Fibroblast of lung (primary cell): ENCODE measurements at regions not wholly inside any gene's neighbourhood (a gene's known extent, or its start where the extent isn't known, plus 50 kb on each side); places are given as distances from the start of the nearest gene placed in this dataset.
"Not testable (repeated sequence)": the region's sequence is repeated elsewhere in the genome, so short reads cannot be mapped to it uniquely, and the experiment has no call there.

Experiments used
- DNase-seq, 2 donors: peaks; one replicate each; pipeline versions ENCODE4 v3.0.0 to v3.0.0-alpha.2; 2010; ENCODE audit warnings: low read depth in 2 of 2
- H2AFZ ChIP-seq: 2 replicates; pipeline ENCODE4 v1.5.1; 2012; ENCODE audit warnings: low read length, control low read depth, inconsistent platforms
- H3K27ac ChIP-seq: 2 replicates; pipeline ENCODE4 v1.5.1; 2011; ENCODE audit warnings: low read length, control low read depth; ENCODE audit not compliant: insufficient read depth
- H3K27me3 ChIP-seq: 2 replicates; pipeline ENCODE4 v1.5.1; 2011; ENCODE audit warnings: mild to moderate bottlenecking, low read length; ENCODE audit not compliant: control insufficient read depth, insufficient read depth
- H3K36me3 ChIP-seq: 2 replicates; pipeline ENCODE4 v1.5.1; 2011; ENCODE audit warnings: low read length; ENCODE audit not compliant: control insufficient read depth, insufficient read depth
- H3K4me1 ChIP-seq: 2 replicates; pipeline ENCODE4 v1.5.1; 2011; ENCODE audit warnings: low read length; ENCODE audit not compliant: control insufficient read depth, insufficient read depth; ENCODE audit errors: extremely low read depth
- H3K4me2 ChIP-seq: 2 replicates; pipeline ENCODE4 v1.5.1; 2011; ENCODE audit warnings: low read length, control low read depth; ENCODE audit not compliant: insufficient read depth; ENCODE audit errors: extremely low read depth
- H3K4me3 ChIP-seq, 4 experiments: fragments of 200-600 bp in 1 of 4; sonication (generic) in 1 of 4; replicated peaks in 1 of 4; 2 replicates each; pipeline ENCODE4 v1.5.1; 2011 to 2016; ENCODE audit warnings: low read length in 4 of 4, low read depth in 3 of 4, mild to moderate bottlenecking in 3 of 4, control low read depth in 2 of 4, inconsistent platforms in 1 of 4, mixed read lengths in 1 of 4; ENCODE audit not compliant: insufficient read depth in 1 of 4; ENCODE audit errors: control extremely low read depth in 1 of 4
- H3K79me2 ChIP-seq: 2 replicates; pipeline ENCODE4 v1.5.1; 2012; ENCODE audit warnings: mild to moderate bottlenecking, low read length, inconsistent platforms; ENCODE audit not compliant: control insufficient read depth, insufficient read depth
- H3K9ac ChIP-seq: 2 replicates; pipeline ENCODE4 v1.5.1; 2011; ENCODE audit warnings: mild to moderate bottlenecking, low read length, control low read depth; ENCODE audit not compliant: insufficient read depth
- H3K9me3 ChIP-seq: 2 replicates; pipeline ENCODE4 v1.5.1; 2012; ENCODE audit warnings: low read depth, low read length; ENCODE audit not compliant: control insufficient read depth, insufficient read depth
- H4K20me1 ChIP-seq: 2 replicates; pipeline ENCODE4 v1.5.1; 2011; ENCODE audit warnings: low read length; ENCODE audit not compliant: control insufficient read depth, insufficient read depth; ENCODE audit errors: extremely low read depth
- CTCF ChIP-seq, 2 donors: IDR thresholded peaks in 1 of 2; conservative IDR thresholded peaks in 1 of 2; 1 replicate in 1 of 2; 2 replicates in 1 of 2; pipeline ENCODE4 v1.5.1; 2011 to 2012; ENCODE audit warnings: low read length in 2 of 2, control low read depth in 1 of 2, inconsistent platforms in 1 of 2, low read depth in 1 of 2, mild to moderate bottlenecking in 1 of 2
- EZH2 ChIP-seq: IDR thresholded peaks from 2 replicates; pipeline ENCODE4 v1.5.1; 2012; ENCODE audit warnings: low read length, control low read depth, mild to moderate bottlenecking; ENCODE audit errors: missing control alignments

- no peaks in the 10 kb centered on the region for H3K79me2 ChIP-seq
Observed at GRCh38 chr11:38598418-38598817, 2000.4 kb upstream of the RAG2 start.

GRCh38 chr11:38595359-38596016 is 1997.5 kb upstream of the RAG2 start:
- not testable (repeated sequence) for H3K9ac ChIP-seq, H3K27ac ChIP-seq, H2AFZ ChIP-seq, H3K9me3 ChIP-seq, H3K4me1 ChIP-seq, H4K20me1 ChIP-seq, H3K36me3 ChIP-seq, DNase-seq, H3K79me2 ChIP-seq, H3K4me3 ChIP-seq, H3K4me2 ChIP-seq, H3K27me3 ChIP-seq

More at GRCh38 chr11:38598418-38598817, 2000.4 kb upstream of the RAG2 start:
- Histone ChIP-seq H2AFZ (no peak overlapping the region), H3K27ac (no peak overlapping the region), H3K4me2 (no peak overlapping the region), H3K4me3 (no peak overlapping the region), H3K9me3 (no peaks in the 10 kb centered on the region), H4K20me1 (no peaks in the 10 kb centered on the region), H3K27me3 (no peaks in the 10 kb centered on the region), H3K9ac (no peak overlapping the region), H3K36me3 (no peaks in the 10 kb centered on the region), H3K4me1 (no peaks in the 10 kb centered on the region)
- TF ChIP-seq CTCF (conservative IDR thresholded peaks at IDR 0.05 in 1 of 2, IDR thresholded peaks at IDR 0.05 in 1 of 2; ENCODE audit: low read depth in 1 of 2, low read length in 2 of 2) (no peak), EZH2 (no peak)
- no peak for DNase-seq

- no peak overlapping the region for H3K9ac ChIP-seq
- no peaks in the 10 kb centered on the region for H3K9me3 ChIP-seq
- H3K36me3 ChIP-seq, result no peaks in the 10 kb centered on the region
- H3K4me1 ChIP-seq, result no peaks in the 10 kb centered on the region
- no peaks in the 10 kb centered on the region for H3K79me2 ChIP-seq
- H3K4me3 ChIP-seq, result no peak overlapping the region
- H3K4me2 ChIP-seq, result no peak overlapping the region
- TF ChIP-seq CTCF (conservative IDR thresholded peaks at IDR 0.05 in 1 of 2, IDR thresholded peaks at IDR 0.05 in 1 of 2; ENCODE audit: low read depth in 1 of 2, low read length in 2 of 2), result no peak
- TF ChIP-seq EZH2, result no peak
- no peak overlapping the region for H3K27ac ChIP-seq
- no peak overlapping the region for H2AFZ ChIP-seq
- no peaks in the 10 kb centered on the region for H4K20me1 ChIP-seq
- no peaks in the 10 kb centered on the region for H3K27me3 ChIP-seq
- DNase-seq, result no peak
Observed at GRCh38 chr11:38594895-38595294, 1996.9 kb upstream of the RAG2 start.
